ENCODE measurements at regions not wholly inside any gene's neighbourhood (a gene's known extent, or its start where the extent isn't known, plus 50 kb on each side); places are given as distances from the start of the nearest gene placed in this dataset.
"Not testable (repeated sequence)": the region's sequence is repeated elsewhere in the genome, so short reads cannot be mapped to it uniquely, and the experiment has no call there.

GRCh38 chr16:59624381-59624780 is 890.3 kb upstream of the GOT2 start:
- not testable (repeated sequence) for TF ChIP-seq CTCF (conservative IDR thresholded peaks at IDR 0.05); ZFX (IDR thresholded peaks at IDR 0.05)
